ENCODE measurements at regions not wholly inside any gene's neighbourhood (a gene's known extent, or its start where the extent isn't known, plus 50 kb on each side); places are given as distances from the start of the nearest gene placed in this dataset.

- TF ChIP-seq HDAC6 (IDR thresholded peaks at IDR 0.05; ENCODE audit: low read depth, low read length) (no peak), EGR1 (IDR thresholded peaks at IDR 0.05; ENCODE audit: borderline replicate concordance, low read depth, low read length) (no peak), KDM1A (IDR thresholded peaks at IDR 0.05; ENCODE audit: borderline replicate concordance, low read length) (no peak), RNF2 (IDR thresholded peaks at IDR 0.05; ENCODE audit: borderline replicate concordance, low read depth, low read length, missing control alignments, poor library complexity, severe bottlenecking) (no peak), JUND (IDR thresholded peaks at IDR 0.05; ENCODE audit: low read length) (no peak), TEAD4 (IDR thresholded peaks at IDR 0.05; ENCODE audit: low read depth, low read length) (no peak)
These were observed 217.3 kb downstream of the RAB11FIP4 start (continued) for GRCh38 chr17:31608659-31609254.

Data from H1 (cell line).